Panc1 (cell line): ENCODE measurements at regions not wholly inside any gene's neighbourhood (a gene's known extent, or its start where the extent isn't known, plus 50 kb on each side); places are given as distances from the start of the nearest gene placed in this dataset.

Experiments
- ATAC-seq: fragments of 200-7000 bp; cut with Tn5 transposase; 2 replicates; pipeline ENCODE4 v1.9.1; 2020; ENCODE audit warnings: mild to moderate bottlenecking, moderate library complexity
- BruUV-seq: library from RNA; stranded (reverse); fragments of 400-500 nt; replicated peaks from 2 replicates; lab custom pipeline; 2021; lab: Mats Ljungman, UMichigan
- CTCF ChIA-PET: fragments of 300-600 bp; sonication (Branson Sonifier 250); formaldehyde crosslinking; loops from one replicate; lab custom pipeline; 2022; ENCODE audit warnings: antibody characterized with exemption; lab: Charles Lee
- POLR2A ChIA-PET: fragments of 300-600 bp; sonication (Branson Sonifier 250); formaldehyde crosslinking; loops from one replicate; lab custom pipeline; 2022; ENCODE audit warnings: antibody characterized with exemption; lab: Charles Lee
- DNase-seq: peaks from one replicate; pipeline ENCODE4 v3.0.0-alpha.2; 2010; ENCODE audit warnings: low read depth, low spot score
- H3K27ac ChIP-seq: 2 replicates; pipeline ENCODE4 v1.5.1; 2011; ENCODE audit warnings: mild to moderate bottlenecking, low read length, inconsistent platforms
- H3K27me3 ChIP-seq: fragments of 200-500 bp; sonication (Bioruptor generic); 2 replicates; pipeline ENCODE4 v1.6.0; 2014; ENCODE audit warnings: low read length, inconsistent platforms; ENCODE audit not compliant: control insufficient read depth, insufficient read depth
- H3K36me3 ChIP-seq: fragments of 200-500 bp; sonication (Bioruptor generic); 2 replicates; pipeline ENCODE4 v1.5.1; 2014; ENCODE audit warnings: inconsistent platforms, mild to moderate bottlenecking, low read length, moderate library complexity; ENCODE audit not compliant: control insufficient read depth, insufficient read depth
- H3K4me1 ChIP-seq: 2 replicates; pipeline ENCODE4 v1.5.1; 2011; ENCODE audit warnings: inconsistent platforms, mild to moderate bottlenecking, low read length, moderate library complexity; ENCODE audit not compliant: control insufficient read depth, insufficient read depth
- H3K4me3 ChIP-seq, 2 experiments: 2 replicates each; pipeline ENCODE4 v1.5.1; 2011 to 2012; ENCODE audit warnings: low read depth in 2 of 2, low read length in 2 of 2, mild to moderate bottlenecking in 2 of 2, inconsistent platforms in 1 of 2, moderate library complexity in 1 of 2
- H3K9me3 ChIP-seq: fragments of 200-500 bp; sonication (Bioruptor generic); 2 replicates; pipeline ENCODE4 v1.5.1; 2014; ENCODE audit warnings: low read depth, mild to moderate bottlenecking, inconsistent platforms, low read length, moderate library complexity; ENCODE audit not compliant: control insufficient read depth, insufficient read depth
- CTCF ChIP-seq: fragments of 450-650 bp; IDR thresholded peaks from 2 replicates; pipeline ENCODE4 v1.5.1; 2017; ENCODE audit warnings: mild to moderate bottlenecking
- POLR2AphosphoS5 ChIP-seq: IDR thresholded peaks from 2 replicates; pipeline ENCODE4 v1.6.1; 2012; ENCODE audit warnings: mild to moderate bottlenecking, low read depth, low read length, moderate library complexity
- REST ChIP-seq, 2 experiments: IDR thresholded peaks; 2 replicates each; pipeline ENCODE4 v1.6.1; 2011 to 2012; ENCODE audit warnings: low read depth in 2 of 2, control low read depth in 1 of 2, low read length in 1 of 2, mild to moderate bottlenecking in 1 of 2, moderate library complexity in 1 of 2; ENCODE audit not compliant: insufficient read depth in 1 of 2
- SIN3A ChIP-seq: IDR thresholded peaks from 2 replicates; pipeline ENCODE4 v1.6.1; 2012; ENCODE audit warnings: low read depth, mild to moderate bottlenecking, low read length, moderate library complexity, borderline replicate concordance; ENCODE audit not compliant: insufficient read depth
- TCF7L2 ChIP-seq: IDR thresholded peaks from 2 replicates; pipeline ENCODE4 v1.6.1; 2011; ENCODE audit warnings: mild to moderate bottlenecking, low read depth, low read length, inconsistent platforms
- in situ Hi-C: cut with HindIII; loops from 2 replicates; pipeline ENCODE4 v1.10.0; 2016; ENCODE audit warnings: low sequenced_read_pairs, low pct_unique_long_range_greater_than_20kb
- intact Hi-C: fragments of 100-400 bp; cut with micrococcal nuclease; formaldehyde crosslinking; loops from one replicate; pipeline ENCODE4 v1.10.0; 2022; ENCODE audit not compliant: unreplicated experiment

- Histone ChIP-seq H3K4me1 (no peaks in the 10 kb centered on the region), H3K36me3 (no peaks in the 10 kb centered on the region), H3K27ac (no peak overlapping the region), H3K9me3 (no peaks in the 10 kb centered on the region), H3K4me3 (no peak overlapping the region), H3K27me3 (no peaks in the 10 kb centered on the region)
- intact Hi-C loops (no loop called here), in situ Hi-C loops (no loop called here)
- ATAC-seq (no peak), DNase-seq (no peak)
- TF ChIP-seq SIN3A: no peak
- TF ChIP-seq REST (IDR thresholded peaks at IDR 0.05; ENCODE audit: insufficient read depth in 1 of 2, low read depth in 2 of 2, low read length in 1 of 2): no peak
- TF ChIP-seq POLR2AphosphoS5: no peak
- no peak for TF ChIP-seq CTCF
- TF ChIP-seq TCF7L2: no peak
- BruUV-seq: no TSS peak
- ChIA-PET POLR2A (no interaction called here), CTCF (no interaction called here)
Observed at GRCh38 chr14:34252227-34252626, 209.8 kb downstream of the SPTSSA start.

GRCh38 chr14:34251662-34252061 lies 210.4 kb downstream of the SPTSSA start:
- DNase-seq: no peak
- Histone ChIP-seq H3K9me3 (no peaks in the 10 kb centered on the region), H3K36me3 (no peaks in the 10 kb centered on the region), H3K27ac (no peak overlapping the region), H3K27me3 (no peaks in the 10 kb centered on the region; the same call in 1 of the 2 replicates), H3K4me3 (no peak overlapping the region), H3K4me1 (no peaks in the 10 kb centered on the region)
- intact Hi-C loops (no loop called here), in situ Hi-C loops (no loop called here)
- no TSS peak for BruUV-seq
- CTCF ChIA-PET: no interaction called here
- POLR2A ChIA-PET: no interaction called here
- TF ChIP-seq SIN3A (no peak), CTCF (no peak), REST (IDR thresholded peaks at IDR 0.05; ENCODE audit: insufficient read depth in 1 of 2, low read depth in 2 of 2, low read length in 1 of 2) (no peak), POLR2AphosphoS5 (no peak), TCF7L2 (no peak)
- ATAC-seq: no peak
